COLO829 (cell line): ENCODE measurements at regions not wholly inside any gene's neighbourhood (a gene's known extent, or its start where the extent isn't known, plus 50 kb on each side); places are given as distances from the start of the nearest gene placed in this dataset.
"Not testable (repeated sequence)": the region's sequence is repeated elsewhere in the genome, so short reads cannot be mapped to it uniquely, and the experiment has no call there.

Experiments
- DNase-seq: peaks from one replicate; pipeline ENCODE4 v3.0.0; 2012; ENCODE audit warnings: low spot score

- DNase-seq = no peak
Measured at GRCh38 chr5:152527358-152528052, 122.4 kb upstream of the NMUR2 start.

GRCh38 chr5:152529440-152529839 is 124.4 kb upstream of the NMUR2 start:
- no peak for DNase-seq

GRCh38 chr5:152532714-152533113 is 127.6 kb upstream of the NMUR2 start:
- DNase-seq = peak; percentile 39

DNA sequence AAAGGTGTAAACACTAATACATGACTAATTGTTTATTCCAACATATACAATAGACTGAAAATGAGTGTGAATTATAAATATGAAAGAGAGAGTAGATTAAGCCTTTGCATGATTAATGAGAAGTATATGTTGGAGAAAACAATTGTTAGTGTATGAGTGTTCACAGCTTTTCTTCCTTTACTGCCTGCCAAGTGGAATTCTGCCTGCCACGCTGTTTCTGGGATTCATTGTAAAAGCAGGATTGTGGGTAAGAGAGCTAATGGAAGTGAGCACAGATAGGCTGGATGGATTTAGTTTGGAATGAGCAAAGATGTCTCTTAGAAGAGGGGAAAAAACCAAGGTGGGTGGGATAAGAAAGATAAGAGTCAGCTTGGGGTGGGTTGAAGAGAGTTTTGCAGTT is 129.6 kb upstream of the NMUR2 start:
- no peak for DNase-seq

GRCh38 chr5:152542741-152543140 is 137.7 kb upstream of the NMUR2 start:
- DNase-seq = no peak

GRCh38 chr5:152546493-152546892 is 141.4 kb upstream of the NMUR2 start:
- DNase-seq = no peak

- no peak for DNase-seq
Measured at GRCh38 chr5:152547202-152547601, 142.1 kb upstream of the NMUR2 start.

GRCh38 chr5:152549709-152550108 is 144.6 kb upstream of the NMUR2 start:
- DNase-seq = no peak

DNA sequence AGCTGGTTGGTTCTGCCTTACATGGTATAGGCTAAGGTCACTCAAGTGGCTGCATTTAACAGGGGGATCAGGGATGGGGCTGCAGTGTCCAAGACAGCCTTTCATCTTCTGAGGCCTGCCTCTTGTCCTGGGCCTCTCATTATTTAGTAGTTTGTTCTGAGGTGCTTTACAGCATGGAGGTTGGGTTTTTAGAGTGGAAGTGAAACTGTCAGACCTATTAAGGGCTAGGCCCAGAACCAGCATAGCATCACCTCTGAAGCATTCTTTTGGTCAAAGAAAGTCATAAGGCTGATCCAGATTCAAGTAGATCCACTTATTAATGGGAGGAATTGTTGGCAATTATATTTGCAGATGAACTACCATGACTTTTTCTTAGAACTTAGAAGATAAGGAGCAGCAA is 146.0 kb upstream of the NMUR2 start:
- DNase-seq = no peak

GRCh38 chr5:152556784-152557183 is 151.7 kb upstream of the NMUR2 start:
- DNase-seq = no peak

- peak; percentile 15 for DNase-seq
Measured at GRCh38 chr5:152560512-152561137, 155.5 kb upstream of the NMUR2 start.

DNA sequence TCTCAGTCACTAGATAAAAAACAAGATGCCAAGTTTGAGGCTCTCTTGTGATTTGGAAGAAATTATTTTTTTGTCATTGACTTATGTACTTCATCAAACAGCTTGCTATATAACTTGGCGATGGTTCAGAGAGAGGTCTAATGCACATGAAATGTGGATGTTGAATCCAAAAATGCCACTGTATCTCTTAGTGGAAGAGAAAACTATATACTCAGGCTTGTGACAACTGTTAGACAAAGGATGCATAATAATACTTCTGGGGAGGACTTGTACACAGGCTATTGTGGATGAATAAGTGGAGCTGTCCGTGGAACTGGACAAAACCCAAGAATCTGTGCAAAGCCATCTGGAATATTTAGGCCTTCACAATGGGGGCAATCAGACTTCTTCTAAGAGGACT is 162.9 kb upstream of the NMUR2 start:
- no peak for DNase-seq

GRCh38 chr5:152572812-152573211 is 167.7 kb upstream of the NMUR2 start:
- no peak for DNase-seq

GRCh38 chr5:152584103-152584502 is 179.0 kb upstream of the NMUR2 start:
- DNase-seq = no peak

GRCh38 chr5:152592416-152592815 is 187.3 kb upstream of the NMUR2 start:
- DNase-seq = no peak

GRCh38 chr5:152593388-152593787 is 188.3 kb upstream of the NMUR2 start:
- DNase-seq = peak; percentile 0

DNA sequence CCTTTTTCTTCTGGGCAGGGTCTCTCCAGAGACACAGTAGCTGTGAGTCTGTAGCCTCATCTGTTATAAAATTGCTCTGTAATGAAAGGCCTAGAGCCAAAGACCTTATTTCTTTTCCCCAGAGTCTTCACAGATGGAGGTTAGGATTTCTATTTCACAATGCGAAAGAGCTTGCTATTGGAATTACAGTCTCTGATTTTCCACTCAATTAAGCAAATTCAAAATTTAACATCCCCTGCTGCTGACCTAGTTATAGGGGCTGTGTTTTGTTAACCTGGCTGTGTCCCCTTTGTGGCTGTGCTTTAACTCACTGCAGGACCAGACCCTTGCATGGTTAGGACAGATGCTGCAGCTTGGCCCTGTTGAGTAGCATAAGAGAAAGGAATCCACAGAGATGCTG is 190.3 kb upstream of the NMUR2 start:
- DNase-seq = no peak

DNA sequence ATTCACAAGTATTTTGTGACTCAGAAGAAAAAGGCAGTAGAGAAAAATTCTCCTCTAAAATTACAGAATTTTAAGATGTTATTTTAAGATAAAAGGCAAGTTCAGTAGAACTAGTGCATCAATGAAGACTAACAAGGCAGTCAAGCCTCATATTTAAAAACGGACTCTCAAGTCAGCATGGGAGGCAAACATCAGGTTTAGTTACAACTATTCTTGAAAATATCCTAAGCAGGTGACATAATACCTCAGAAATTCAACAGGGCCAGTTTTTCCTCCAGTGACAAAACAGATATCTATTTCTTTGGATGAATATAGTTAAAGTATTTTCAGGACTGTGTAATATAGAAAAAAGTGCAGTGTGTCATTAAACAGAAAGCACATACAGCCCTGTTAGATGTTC is 194.0 kb upstream of the NMUR2 start:
- no peak for DNase-seq

DNA sequence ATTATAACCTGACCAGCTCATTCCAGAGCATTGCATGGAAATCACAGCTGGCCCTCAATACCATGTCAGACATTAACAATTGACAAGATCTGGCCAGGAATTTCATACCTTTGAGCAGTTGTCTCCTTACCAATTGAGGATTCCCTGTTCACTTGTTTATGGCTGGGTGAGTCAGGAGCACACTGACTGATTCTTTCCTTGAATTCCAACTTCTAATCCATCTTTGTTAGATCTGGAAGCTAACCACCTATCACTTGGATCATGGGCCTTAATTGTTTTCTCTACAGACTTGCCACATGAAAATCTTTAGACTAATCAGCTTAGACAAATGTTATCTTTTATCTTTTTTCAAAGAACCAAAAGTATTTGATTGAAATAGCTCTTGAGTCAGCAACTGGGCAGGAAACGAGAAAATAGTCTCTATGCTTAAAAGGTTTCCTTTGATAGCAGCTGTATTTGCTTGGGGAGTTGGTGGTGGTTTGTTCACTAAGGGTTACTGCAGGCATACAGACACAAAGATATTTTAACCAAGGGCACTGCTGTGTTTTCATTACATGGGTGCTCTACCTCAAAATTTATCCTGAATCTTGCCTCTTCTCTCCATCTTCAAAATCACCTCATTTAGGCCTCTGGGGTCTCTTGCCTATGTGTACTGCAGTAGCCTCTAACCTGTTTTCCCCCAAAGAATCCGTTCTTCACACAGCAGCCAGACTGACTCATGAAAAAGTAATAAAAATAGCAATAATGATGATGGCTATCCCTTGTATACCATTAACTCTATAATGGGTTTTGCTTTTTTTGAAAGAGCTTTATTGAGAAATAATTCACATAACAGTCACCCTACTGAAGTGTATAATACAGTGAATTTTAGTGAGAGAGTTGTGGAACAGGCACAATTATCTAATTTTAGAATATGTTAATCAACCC is 197.0 kb upstream of the NMUR2 start:
- DNase-seq = no peak

DNA sequence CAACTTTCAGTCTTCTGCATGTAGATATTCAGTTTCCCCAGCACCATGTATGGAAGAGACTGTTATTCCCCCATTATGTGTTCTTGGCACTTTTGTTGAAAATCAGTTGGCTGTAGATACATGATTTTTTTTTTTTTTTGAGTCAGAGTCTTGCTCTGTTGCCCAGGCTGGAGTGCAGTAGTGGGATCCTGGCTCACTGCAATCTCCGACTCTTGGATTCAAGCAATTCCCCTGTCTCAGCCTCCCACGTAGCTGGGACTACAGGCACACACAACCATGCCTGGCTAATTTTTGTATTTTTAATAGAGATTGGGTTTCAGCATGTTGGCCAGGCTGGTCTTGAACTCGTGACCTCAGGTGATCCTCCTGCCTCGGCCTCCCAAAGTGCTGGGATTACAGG is 201.0 kb upstream of the NMUR2 start:
- not testable (repeated sequence) for DNase-seq

GRCh38 chr5:152606776-152607364 is 201.8 kb upstream of the NMUR2 start:
- DNase-seq = no peak

DNA sequence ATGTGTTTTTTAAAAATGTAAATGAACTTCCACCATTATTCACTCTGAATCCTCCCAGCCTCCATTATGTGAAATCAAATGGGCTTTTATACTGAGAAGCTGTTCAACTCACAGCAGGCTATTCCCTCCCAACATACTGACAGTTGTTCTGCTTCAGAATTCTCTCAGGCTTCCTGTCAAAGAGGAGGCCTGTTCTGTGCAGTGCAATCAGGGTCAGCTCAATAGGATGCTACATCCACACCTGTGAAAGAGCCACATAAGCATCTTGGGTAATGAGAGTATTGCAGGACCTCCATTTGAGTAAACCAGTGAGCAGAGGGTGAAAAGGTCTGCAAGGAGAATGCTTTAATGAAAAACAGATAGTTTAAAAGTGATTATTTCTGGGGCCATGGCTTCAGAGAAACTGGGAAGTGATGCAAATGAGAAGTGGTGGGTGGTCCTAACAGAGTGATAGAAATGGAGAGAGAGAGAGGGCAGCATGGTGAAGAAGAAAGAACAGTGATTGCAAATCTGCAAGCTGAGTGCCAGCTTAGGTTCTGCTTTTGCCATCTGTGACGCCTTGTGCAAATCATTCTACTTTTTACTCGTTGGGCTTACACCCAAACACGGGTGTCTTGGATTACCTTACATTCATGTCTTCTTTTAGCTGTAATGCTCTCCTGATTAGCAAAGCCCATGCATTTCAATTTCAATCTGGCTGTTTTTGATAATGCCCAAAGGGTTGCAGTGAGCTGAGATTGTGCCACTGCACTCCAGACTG is 202.5 kb upstream of the NMUR2 start:
- DNase-seq = no peak
